H9 (cell line): ENCODE measurements at regions not wholly inside any gene's neighbourhood (a gene's known extent, or its start where the extent isn't known, plus 50 kb on each side); places are given as distances from the start of the nearest gene placed in this dataset.

Source experiments
- DNase-seq: peaks from one replicate; pipeline ENCODE4 v3.0.0-alpha.2; 2017
- H2AFZ ChIP-seq: one replicate; pipeline ENCODE4 v1.6.1; 2013; ENCODE audit warnings: mild to moderate bottlenecking, low read length, control low read depth, moderate library complexity
- H2AK5ac ChIP-seq: 2 replicates; pipeline ENCODE4 v1.6.1; 2013; ENCODE audit warnings: low read length, control low read depth, mixed read lengths; ENCODE audit not compliant: insufficient read length
- H2BK120ac ChIP-seq: one replicate; pipeline ENCODE4 v1.6.1; 2013; ENCODE audit warnings: low read depth, mild to moderate bottlenecking, low read length, control low read depth, inconsistent platforms; ENCODE audit not compliant: poor library complexity, severe bottlenecking
- H2BK12ac ChIP-seq: 2 replicates; pipeline ENCODE4 v1.6.1; 2013; ENCODE audit warnings: low read length, control low read depth, mixed read lengths, low read depth; ENCODE audit not compliant: insufficient read length
- H2BK15ac ChIP-seq: 2 replicates; pipeline ENCODE4 v1.6.1; 2013; ENCODE audit warnings: low read depth, low read length, control low read depth
- H2BK20ac ChIP-seq: one replicate; pipeline ENCODE4 v1.6.1; 2013; ENCODE audit warnings: low read depth, mild to moderate bottlenecking, low read length, control low read depth, inconsistent platforms; ENCODE audit not compliant: poor library complexity, severe bottlenecking
- H2BK5ac ChIP-seq: 2 replicates; pipeline ENCODE4 v1.6.1; 2013; ENCODE audit warnings: low read length, control low read depth, mixed read lengths; ENCODE audit not compliant: insufficient read length
- H3K14ac ChIP-seq: 2 replicates; pipeline ENCODE4 v1.6.1; 2013; ENCODE audit warnings: low read length, control low read depth; ENCODE audit not compliant: insufficient read depth
- H3K18ac ChIP-seq: 2 replicates; pipeline ENCODE4 v1.6.1; 2013; ENCODE audit warnings: low read depth, mild to moderate bottlenecking, mixed read lengths, low read length, control low read depth; ENCODE audit not compliant: insufficient read length
- H3K23ac ChIP-seq: 2 replicates; pipeline ENCODE4 v1.6.1; 2013; ENCODE audit warnings: low read length, control low read depth, mixed read lengths, low read depth; ENCODE audit not compliant: insufficient read length
- H3K23me2 ChIP-seq: 2 replicates; pipeline ENCODE4 v1.6.1; 2013; ENCODE audit warnings: low read depth, mild to moderate bottlenecking, mixed read lengths, low read length, control low read depth; ENCODE audit not compliant: insufficient read length, poor library complexity, severe bottlenecking
- H3K27ac ChIP-seq: 2 replicates; pipeline ENCODE4 v1.5.1; 2013; ENCODE audit warnings: low read length, control low read depth, mixed read lengths, low read depth; ENCODE audit not compliant: insufficient read length
- H3K27me3 ChIP-seq: 2 replicates; pipeline ENCODE4 v1.6.1; 2013; ENCODE audit warnings: low read length, control low read depth, inconsistent platforms; ENCODE audit not compliant: insufficient read depth
- H3K4ac ChIP-seq: 2 replicates; pipeline ENCODE4 v1.6.1; 2013; ENCODE audit warnings: low read depth, mild to moderate bottlenecking, control low read depth, inconsistent platforms, low read length, moderate library complexity
- H3K4me1 ChIP-seq: 2 replicates; pipeline ENCODE4 v1.6.1; 2013; ENCODE audit warnings: low read length, control low read depth, inconsistent platforms; ENCODE audit not compliant: insufficient read depth
- H3K4me2 ChIP-seq: 2 replicates; pipeline ENCODE4 v1.6.1; 2013; ENCODE audit warnings: low read length, control low read depth, mixed read lengths; ENCODE audit not compliant: insufficient read length, insufficient read depth
- H3K56ac ChIP-seq: 2 replicates; pipeline ENCODE4 v1.6.1; 2013; ENCODE audit warnings: low read depth, mild to moderate bottlenecking, mixed read lengths, low read length, control low read depth; ENCODE audit not compliant: insufficient read length
- H3K79me1 ChIP-seq: 2 replicates; pipeline ENCODE4 v1.6.1; 2013; ENCODE audit warnings: low read depth, mild to moderate bottlenecking, moderate library complexity, low read length, control low read depth, inconsistent platforms; ENCODE audit not compliant: insufficient read depth, poor library complexity, severe bottlenecking
- H3K79me2 ChIP-seq: 2 replicates; pipeline ENCODE4 v1.6.1; 2013; ENCODE audit warnings: low read length, control low read depth, inconsistent platforms; ENCODE audit not compliant: insufficient read depth
- H3K9ac ChIP-seq: 2 replicates; pipeline ENCODE4 v1.6.1; 2013; ENCODE audit warnings: low read length, control low read depth, mixed read lengths; ENCODE audit not compliant: insufficient read length; ENCODE audit errors: extremely low read depth
- H3K9me3 ChIP-seq: one replicate; pipeline ENCODE4 v1.6.1; 2013; ENCODE audit warnings: low read depth, low read length, inconsistent platforms; ENCODE audit not compliant: control insufficient read depth
- H3T11ph ChIP-seq: one replicate; pipeline ENCODE4 v1.6.1; 2013; ENCODE audit warnings: mild to moderate bottlenecking, low read length, control low read depth, inconsistent platforms
- H4K20me1 ChIP-seq: one replicate; pipeline ENCODE4 v1.6.1; 2013; ENCODE audit not compliant: control insufficient read depth, insufficient read length, insufficient read depth
- H4K5ac ChIP-seq: 2 replicates; pipeline ENCODE4 v1.6.1; 2013; ENCODE audit warnings: low read depth, mild to moderate bottlenecking, mixed read lengths, low read length, control low read depth; ENCODE audit not compliant: insufficient read length
- H4K8ac ChIP-seq: replicated peaks from 2 replicates; pipeline ENCODE4 v1.6.1; 2013; ENCODE audit warnings: low read length, control low read depth, mixed read lengths, low read depth; ENCODE audit not compliant: insufficient read length
- H4K91ac ChIP-seq: 2 replicates; pipeline ENCODE4 v1.6.1; 2013; ENCODE audit warnings: low read depth, mild to moderate bottlenecking, moderate library complexity, mixed read lengths, low read length, control low read depth; ENCODE audit not compliant: insufficient read length
- H3K27ac Mint-ChIP-seq, 3 experiments: 2 replicates in 2 of 3; 3 replicates in 1 of 3; pipeline ENCODE4 v1.8.0; 2020 to 2021; ENCODE audit warnings: mixed read lengths in 3 of 3, mild to moderate bottlenecking in 1 of 3, moderate library complexity in 1 of 3
- H3K27me3 Mint-ChIP-seq: 2 replicates; pipeline ENCODE4 v1.8.0; 2021; ENCODE audit warnings: low read depth, mild to moderate bottlenecking, moderate library complexity, mixed read lengths
- H3K36me3 Mint-ChIP-seq, 3 experiments: 2 replicates in 2 of 3; 3 replicates in 1 of 3; pipeline ENCODE4 v1.8.0; 2020 to 2021; ENCODE audit warnings: low read depth in 3 of 3, mixed read lengths in 3 of 3; ENCODE audit not compliant: insufficient read depth in 1 of 3
- H3K4me1 Mint-ChIP-seq, 2 experiments: 2 replicates each; pipeline ENCODE4 v1.8.0; 2020; ENCODE audit warnings: mixed read lengths in 2 of 2
- H3K4me3 Mint-ChIP-seq, 2 experiments: 2 replicates in 1 of 2; 3 replicates in 1 of 2; pipeline ENCODE4 v1.8.0; 2020 to 2021; ENCODE audit warnings: mild to moderate bottlenecking in 2 of 2, mixed read lengths in 2 of 2, moderate library complexity in 1 of 2
- H3K9me3 Mint-ChIP-seq, 2 experiments: 2 replicates in 1 of 2; 3 replicates in 1 of 2; pipeline ENCODE4 v1.8.0; 2020; ENCODE audit warnings: mild to moderate bottlenecking in 2 of 2, mixed read lengths in 2 of 2, moderate library complexity in 1 of 2
- WGBS: extraction: QIAGEN DNeasy Blood & Tissue Kit; methylation state at CpG from one replicate; pipeline ENCODE4 v1.1.7; 2013; ENCODE audit warnings: missing lambda C conversion rate, low lambda C conversion rate, mixed read lengths; ENCODE audit not compliant: insufficient read length; ENCODE audit errors: extremely low coverage; 5-methylcytosine and 5-hydroxymethylcytosine counted together
- TF ChIP-seq, protein P1 (sequence below): fragments of 200-600 bp; sonication (generic); conservative IDR thresholded peaks from 3 replicates; pipeline ENCODE4 v1.8.0; 2021; ENCODE audit warnings: antibody characterized with exemption, mild to moderate bottlenecking

DNA sequence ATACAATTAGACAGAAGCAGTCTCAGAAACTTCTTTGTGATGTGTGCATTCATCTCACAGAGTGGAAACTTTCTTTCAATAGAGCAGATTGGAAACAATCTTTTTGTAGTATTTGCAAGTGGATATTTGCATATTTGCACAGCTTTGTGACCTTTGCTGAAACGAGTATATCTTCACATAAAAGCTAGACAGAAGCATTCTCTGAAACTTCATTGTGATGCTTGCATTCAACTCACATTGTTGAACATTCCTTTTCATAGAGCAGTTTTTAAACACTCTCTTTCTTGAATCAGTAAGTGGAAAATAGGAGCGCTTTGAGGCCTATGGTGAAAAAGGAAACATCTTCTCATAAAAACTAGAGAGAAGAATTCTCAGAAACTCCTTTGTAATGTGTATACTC lies 657.9 kb upstream of the ZNF337 start:
- no peak overlapping the region for H3K27ac Mint-ChIP-seq
- Histone ChIP-seq H3K56ac (no peak overlapping the region), H4K20me1 (no peaks in the 10 kb centered on the region), H2AFZ (no peak overlapping the region), H3K9ac (no peak overlapping the region), H2BK120ac (no peak overlapping the region), H2AK5ac (no peak overlapping the region), H3K79me1 (no peaks in the 10 kb centered on the region), H3K27ac (no peak overlapping the region), H3K18ac (no peak overlapping the region), H4K5ac (no peak overlapping the region), H2BK15ac (no peak overlapping the region), H2BK20ac (no peak overlapping the region), H3K23ac (no peak overlapping the region), H3K4me2 (no peak overlapping the region), H3K79me2 (no peaks in the 10 kb centered on the region), H3K14ac (no peak overlapping the region), H3T11ph (no peak overlapping the region), H3K9me3 (peaks cover 16% of the 10 kb centered on the region), H4K8ac (no peak overlapping the region), H3K23me2 (no peaks in the 10 kb centered on the region), H3K27me3 (no peaks in the 10 kb centered on the region), H3K4ac (no peak overlapping the region), H3K4me1 (no peaks in the 10 kb centered on the region), H2BK5ac (no peak overlapping the region), H4K91ac (no peak overlapping the region), H2BK12ac (no peak overlapping the region)
- H3K4me3 Mint-ChIP-seq = no peak overlapping the region
- WGBS = no CpG with 5 or more reads among the region's 2 CpGs
- DNase-seq = no peak
- peaks cover 90 to 93% of the 10 kb centered on the region in 2 experiments for H3K9me3 Mint-ChIP-seq
- H3K27me3 Mint-ChIP-seq = no peaks in the 10 kb centered on the region; the same call in 1 of the 2 replicates
- peaks cover 0 to 35% (median 3%) of the 10 kb centered on the region in 3 experiments; a peak in 5 of 7 replicates for H3K36me3 Mint-ChIP-seq
- no peaks in the 10 kb centered on the region for H3K4me1 Mint-ChIP-seq
- TF ChIP-seq, protein P1, sequence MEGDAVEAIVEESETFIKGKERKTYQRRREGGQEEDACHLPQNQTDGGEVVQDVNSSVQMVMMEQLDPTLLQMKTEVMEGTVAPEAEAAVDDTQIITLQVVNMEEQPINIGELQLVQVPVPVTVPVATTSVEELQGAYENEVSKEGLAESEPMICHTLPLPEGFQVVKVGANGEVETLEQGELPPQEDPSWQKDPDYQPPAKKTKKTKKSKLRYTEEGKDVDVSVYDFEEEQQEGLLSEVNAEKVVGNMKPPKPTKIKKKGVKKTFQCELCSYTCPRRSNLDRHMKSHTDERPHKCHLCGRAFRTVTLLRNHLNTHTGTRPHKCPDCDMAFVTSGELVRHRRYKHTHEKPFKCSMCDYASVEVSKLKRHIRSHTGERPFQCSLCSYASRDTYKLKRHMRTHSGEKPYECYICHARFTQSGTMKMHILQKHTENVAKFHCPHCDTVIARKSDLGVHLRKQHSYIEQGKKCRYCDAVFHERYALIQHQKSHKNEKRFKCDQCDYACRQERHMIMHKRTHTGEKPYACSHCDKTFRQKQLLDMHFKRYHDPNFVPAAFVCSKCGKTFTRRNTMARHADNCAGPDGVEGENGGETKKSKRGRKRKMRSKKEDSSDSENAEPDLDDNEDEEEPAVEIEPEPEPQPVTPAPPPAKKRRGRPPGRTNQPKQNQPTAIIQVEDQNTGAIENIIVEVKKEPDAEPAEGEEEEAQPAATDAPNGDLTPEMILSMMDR = no peak
